ENCODE measurements at regions not wholly inside any gene's neighbourhood (a gene's known extent, or its start where the extent isn't known, plus 50 kb on each side); places are given as distances from the start of the nearest gene placed in this dataset.

DNA sequence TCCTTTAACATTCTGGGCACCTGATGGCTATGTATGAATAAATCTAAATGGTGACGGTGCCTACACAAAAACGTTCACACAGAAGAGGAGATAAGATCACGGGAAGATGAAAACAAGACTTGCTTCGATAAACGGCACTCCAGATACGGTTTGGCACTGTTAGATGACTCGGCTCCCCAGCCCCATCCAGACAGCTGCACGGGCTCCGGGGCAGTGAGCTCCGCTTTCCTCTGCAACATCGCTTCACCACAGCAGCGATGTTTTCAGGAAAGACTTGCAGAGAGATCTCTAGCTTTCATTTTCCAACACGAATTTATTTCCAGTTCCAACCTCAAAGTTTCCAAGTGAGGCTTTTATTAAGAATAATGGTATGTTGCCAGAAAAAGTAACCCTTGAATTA, 132.1 kb downstream of the KLF6 start:
- TF ChIP-seq CTCF (IDR thresholded peaks at IDR 0.05) (no peak), EZH2 (IDR thresholded peaks at IDR 0.05; ENCODE audit: borderline replicate concordance, insufficient read depth, low read depth, low read length, poor library complexity, severe bottlenecking) (no peak)

All from B cell (primary cell).